Mesothelial cell of epicardium (in vitro differentiated cells): ENCODE measurements at regions not wholly inside any gene's neighbourhood (a gene's known extent, or its start where the extent isn't known, plus 50 kb on each side); places are given as distances from the start of the nearest gene placed in this dataset.

Experiments used
- DNase-seq, 2 experiments: peaks; one replicate each; pipeline ENCODE4 v3.0.0; 2021; ENCODE audit warnings: low spot score in 2 of 2; ENCODE audit not compliant: unreplicated experiment in 2 of 2
- H3K27ac Mint-ChIP-seq: 2 replicates; pipeline ENCODE4 v1.8.0; 2021; ENCODE audit warnings: mixed read lengths
- H3K27me3 Mint-ChIP-seq: 2 replicates; pipeline ENCODE4 v1.8.0; 2021; ENCODE audit warnings: low read depth, mixed read lengths
- H3K36me3 Mint-ChIP-seq: 2 replicates; pipeline ENCODE4 v1.8.0; 2021; ENCODE audit warnings: mixed read lengths
- H3K4me1 Mint-ChIP-seq: 2 replicates; pipeline ENCODE4 v1.8.0; 2021; ENCODE audit warnings: mixed read lengths
- H3K4me3 Mint-ChIP-seq: 2 replicates; pipeline ENCODE4 v1.8.0; 2021; ENCODE audit warnings: mild to moderate bottlenecking, moderate library complexity, mixed read lengths
- H3K9me3 Mint-ChIP-seq: 2 replicates; pipeline ENCODE4 v1.8.0; 2021; ENCODE audit warnings: mixed read lengths
- CTCF ChIP-seq: fragments of 200-600 bp; sonication (generic); IDR thresholded peaks from one replicate; pipeline ENCODE4 v1.5.0; 2021; ENCODE audit warnings: antibody characterized with exemption; ENCODE audit not compliant: unreplicated experiment

GRCh38 chr1:195202241-195202640 is 1406.0 kb downstream of the KCNT2 start:
- no peak for TF ChIP-seq CTCF
- Mint-ChIP-seq H3K4me3 (no peak overlapping the region), H3K27ac (peak overlapping the region; percentile 64), H3K9me3 (no peaks in the 10 kb centered on the region), H3K36me3 (no peaks in the 10 kb centered on the region), H3K4me1 (peaks cover 6% of the 10 kb centered on the region), H3K27me3 (no peaks in the 10 kb centered on the region)
- no peak for DNase-seq

- H3K9me3 Mint-ChIP-seq = no peaks in the 10 kb centered on the region
- TF ChIP-seq CTCF = no peak
- H3K36me3 Mint-ChIP-seq = no peaks in the 10 kb centered on the region
- no peaks in the 10 kb centered on the region for H3K27me3 Mint-ChIP-seq
- peaks cover 5% of the 10 kb centered on the region for H3K4me1 Mint-ChIP-seq
- H3K4me3 Mint-ChIP-seq = no peak overlapping the region
- DNase-seq = no peak
- H3K27ac Mint-ChIP-seq = no peak overlapping the region
These were observed 1407.5 kb downstream of the KCNT2 start for GRCh38 chr1:195200772-195201171.

- Mint-ChIP-seq H3K4me1 (no peaks in the 10 kb centered on the region), H3K9me3 (peaks cover 10% of the 10 kb centered on the region), H3K4me3 (no peak overlapping the region), H3K36me3 (peaks cover 2% of the 10 kb centered on the region), H3K27ac (no peak overlapping the region), H3K27me3 (no peaks in the 10 kb centered on the region)
- TF ChIP-seq CTCF = no peak
- DNase-seq = no peak
These were observed 1411.1 kb downstream of the KCNT2 start for GRCh38 chr1:195197116-195197515.

DNA sequence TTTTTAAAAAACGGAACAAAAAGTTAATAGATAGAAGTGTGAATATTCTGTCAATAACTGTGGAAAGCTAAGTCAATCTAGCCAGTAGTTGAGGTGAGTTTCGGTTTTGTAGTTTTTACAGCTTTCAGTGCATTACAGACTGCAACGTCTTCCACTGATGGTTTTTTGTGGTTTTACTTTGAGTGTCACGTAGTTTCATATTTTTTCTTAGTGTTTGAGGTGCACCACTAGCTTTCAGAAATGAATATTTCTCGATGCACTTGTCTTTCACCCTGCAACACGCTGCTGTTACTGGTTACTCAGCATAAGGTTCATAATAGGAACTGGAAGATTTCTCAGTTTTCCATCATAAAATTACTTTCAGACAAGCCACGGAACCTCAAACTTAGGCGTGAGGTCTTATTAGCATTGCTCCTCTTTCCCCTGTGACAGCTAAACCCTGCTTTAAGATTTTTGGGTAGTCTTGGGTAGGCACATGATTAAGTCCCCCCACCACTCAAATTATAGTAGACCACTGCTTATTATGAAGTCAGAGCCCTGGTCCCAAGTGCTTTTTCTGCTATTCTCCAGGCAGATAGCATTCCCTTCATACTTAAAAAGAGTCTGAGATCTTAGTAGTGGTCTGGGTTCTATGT is 1412.7 kb downstream of the KCNT2 start:
- H3K4me1 Mint-ChIP-seq = no peaks in the 10 kb centered on the region
- peaks cover 20% of the 10 kb centered on the region for H3K9me3 Mint-ChIP-seq
- H3K36me3 Mint-ChIP-seq = peaks cover 5% of the 10 kb centered on the region
- no peak for TF ChIP-seq CTCF
- H3K27ac Mint-ChIP-seq = no peak overlapping the region
- no peaks in the 10 kb centered on the region for H3K27me3 Mint-ChIP-seq
- no peak overlapping the region for H3K4me3 Mint-ChIP-seq
- no peak for DNase-seq

- Mint-ChIP-seq H3K4me1 (no peaks in the 10 kb centered on the region), H3K27me3 (no peaks in the 10 kb centered on the region), H3K4me3 (no peak overlapping the region), H3K27ac (no peak overlapping the region), H3K9me3 (peaks cover 20% of the 10 kb centered on the region), H3K36me3 (peaks cover 5% of the 10 kb centered on the region)
- no peak for DNase-seq
- no peak for TF ChIP-seq CTCF
These were observed 1415.1 kb downstream of the KCNT2 start for GRCh38 chr1:195193134-195193533.

- DNase-seq = no peak
- H3K27ac Mint-ChIP-seq = no peak overlapping the region
- H3K36me3 Mint-ChIP-seq = peaks cover 5% of the 10 kb centered on the region
- H3K4me1 Mint-ChIP-seq = peaks cover 6% of the 10 kb centered on the region
- TF ChIP-seq CTCF = no peak
- no peaks in the 10 kb centered on the region for H3K27me3 Mint-ChIP-seq
- no peak overlapping the region for H3K4me3 Mint-ChIP-seq
- peaks cover 20% of the 10 kb centered on the region for H3K9me3 Mint-ChIP-seq
These were observed 1419.4 kb downstream of the KCNT2 start for GRCh38 chr1:195188821-195189220.
